ENCODE measurements at regions not wholly inside any gene's neighbourhood (a gene's known extent, or its start where the extent isn't known, plus 50 kb on each side); places are given as distances from the start of the nearest gene placed in this dataset.
"Not testable (repeated sequence)": the region's sequence is repeated elsewhere in the genome, so short reads cannot be mapped to it uniquely, and the experiment has no call there.

- Mint-ChIP-seq H3K9me3 (no peaks in the 10 kb centered on the region), H3K4me3 (no peak overlapping the region), H3K27me3 (no peaks in the 10 kb centered on the region), H3K4me1 (ENCODE audit: unreplicated experiment) (peaks cover 23% of the 10 kb centered on the region), H3K27ac (peak overlapping the region; percentile 66), H3K36me3 (no peaks in the 10 kb centered on the region)
- no peak for DNase-seq (ENCODE audit: extremely low spot score, unreplicated experiment)
- TF ChIP-seq, protein P1, sequence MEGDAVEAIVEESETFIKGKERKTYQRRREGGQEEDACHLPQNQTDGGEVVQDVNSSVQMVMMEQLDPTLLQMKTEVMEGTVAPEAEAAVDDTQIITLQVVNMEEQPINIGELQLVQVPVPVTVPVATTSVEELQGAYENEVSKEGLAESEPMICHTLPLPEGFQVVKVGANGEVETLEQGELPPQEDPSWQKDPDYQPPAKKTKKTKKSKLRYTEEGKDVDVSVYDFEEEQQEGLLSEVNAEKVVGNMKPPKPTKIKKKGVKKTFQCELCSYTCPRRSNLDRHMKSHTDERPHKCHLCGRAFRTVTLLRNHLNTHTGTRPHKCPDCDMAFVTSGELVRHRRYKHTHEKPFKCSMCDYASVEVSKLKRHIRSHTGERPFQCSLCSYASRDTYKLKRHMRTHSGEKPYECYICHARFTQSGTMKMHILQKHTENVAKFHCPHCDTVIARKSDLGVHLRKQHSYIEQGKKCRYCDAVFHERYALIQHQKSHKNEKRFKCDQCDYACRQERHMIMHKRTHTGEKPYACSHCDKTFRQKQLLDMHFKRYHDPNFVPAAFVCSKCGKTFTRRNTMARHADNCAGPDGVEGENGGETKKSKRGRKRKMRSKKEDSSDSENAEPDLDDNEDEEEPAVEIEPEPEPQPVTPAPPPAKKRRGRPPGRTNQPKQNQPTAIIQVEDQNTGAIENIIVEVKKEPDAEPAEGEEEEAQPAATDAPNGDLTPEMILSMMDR (conservative IDR thresholded peaks at IDR 0.05) = no peak
These were observed 123.9 kb downstream of the BRMS1L start for GRCh38 chr14:35949920-35950513.

DNA sequence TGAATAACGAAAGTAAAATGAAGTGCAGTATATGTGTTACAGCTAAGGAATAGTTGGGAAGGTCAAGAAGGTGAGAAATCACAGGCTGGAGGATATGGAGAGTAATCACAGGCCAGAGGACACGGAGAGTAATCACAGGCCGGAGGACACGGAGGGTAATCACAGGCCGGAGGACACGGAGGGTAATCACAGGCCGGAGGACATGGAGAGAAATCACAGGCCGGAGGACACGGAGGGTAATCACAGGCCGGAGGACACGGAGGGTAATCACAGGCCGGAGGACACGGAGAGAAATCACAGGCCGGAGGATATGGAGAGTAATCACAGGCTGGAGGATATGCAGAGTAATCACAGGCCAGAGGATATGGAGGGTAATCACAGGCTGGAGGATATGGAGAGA lies 121.8 kb downstream of the BRMS1L start:
- H3K9me3 Mint-ChIP-seq, H3K36me3 Mint-ChIP-seq: not testable (repeated sequence)

GRCh38 chr14:35944847-35945246 lies 118.7 kb downstream of the BRMS1L start:
- no peak for DNase-seq (ENCODE audit: extremely low spot score, unreplicated experiment)
- H3K4me1 Mint-ChIP-seq (ENCODE audit: unreplicated experiment) = peaks cover 3% of the 10 kb centered on the region
- TF ChIP-seq, protein P1 (conservative IDR thresholded peaks at IDR 0.05) = peak; percentile 44
- no peaks in the 10 kb centered on the region for H3K36me3 Mint-ChIP-seq
- no peak overlapping the region for H3K27ac Mint-ChIP-seq
- no peaks in the 10 kb centered on the region for H3K27me3 Mint-ChIP-seq
- H3K9me3 Mint-ChIP-seq = no peaks in the 10 kb centered on the region
- H3K4me3 Mint-ChIP-seq = no peak overlapping the region

More for the DNA sequence above, 121.8 kb downstream of the BRMS1L start:
- H3K27ac Mint-ChIP-seq; DNase-seq (ENCODE audit: extremely low spot score, unreplicated experiment); H3K27me3 Mint-ChIP-seq; H3K4me3 Mint-ChIP-seq: not testable (repeated sequence)
- peaks cover 23% of the 10 kb centered on the region for H3K4me1 Mint-ChIP-seq (ENCODE audit: unreplicated experiment)

GRCh38 chr14:35940291-35940690 lies 114.2 kb downstream of the BRMS1L start:
- TF ChIP-seq, protein P1 (conservative IDR thresholded peaks at IDR 0.05) = no peak
- Mint-ChIP-seq H3K9me3 (no peaks in the 10 kb centered on the region), H3K4me3 (no peak overlapping the region), H3K36me3 (no peaks in the 10 kb centered on the region), H3K27me3 (no peaks in the 10 kb centered on the region), H3K27ac (no peak overlapping the region), H3K4me1 (ENCODE audit: unreplicated experiment) (peaks cover 4% of the 10 kb centered on the region)
- no peak for DNase-seq (ENCODE audit: extremely low spot score, unreplicated experiment)

DNA sequence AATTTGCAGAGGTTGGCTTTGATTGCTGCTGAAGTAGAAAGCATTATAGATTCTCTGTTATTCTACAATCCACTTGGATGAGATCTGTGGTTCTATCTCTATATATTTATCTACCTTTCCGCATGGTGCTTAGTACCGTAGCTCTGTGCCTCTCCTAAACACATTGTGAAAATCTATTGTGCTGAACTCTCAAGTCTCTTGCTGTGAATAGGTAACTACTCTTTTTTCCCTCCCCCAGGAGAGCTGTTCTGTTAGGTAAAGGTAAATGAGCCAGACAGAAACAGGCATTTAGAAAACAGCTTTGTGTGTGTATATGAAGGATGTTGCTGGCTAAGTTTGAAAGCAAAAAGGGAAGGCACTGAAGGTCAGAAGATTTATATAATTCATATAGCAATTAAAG lies 112.6 kb downstream of the BRMS1L start:
- Mint-ChIP-seq H3K9me3 (no peaks in the 10 kb centered on the region), H3K36me3 (no peaks in the 10 kb centered on the region), H3K27ac (no peak overlapping the region)

DNA sequence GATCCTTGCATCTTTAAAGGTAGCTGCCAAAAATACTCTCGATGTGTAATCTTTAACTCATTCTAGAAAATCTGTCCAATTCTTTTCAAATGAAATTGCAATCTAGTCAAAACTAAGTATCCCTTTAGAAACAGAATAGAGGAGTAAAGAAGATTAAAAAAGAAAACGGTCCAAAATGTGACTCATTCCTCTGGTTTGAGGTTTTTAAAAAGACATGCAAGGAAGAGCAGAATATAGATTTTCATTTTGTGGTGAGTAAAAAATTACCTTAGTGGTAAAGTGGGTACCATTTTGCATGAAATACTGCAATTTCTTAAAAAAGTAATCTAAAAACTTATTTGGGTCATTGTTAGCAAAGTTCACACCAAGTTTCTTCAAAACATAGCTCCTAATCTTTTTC lies 108.4 kb downstream of the BRMS1L start:
- no peaks in the 10 kb centered on the region for H3K27me3 Mint-ChIP-seq
- peaks cover 4% of the 10 kb centered on the region for H3K4me1 Mint-ChIP-seq (ENCODE audit: unreplicated experiment)
- H3K4me3 Mint-ChIP-seq = no peak overlapping the region
- no peaks in the 10 kb centered on the region for H3K9me3 Mint-ChIP-seq
- TF ChIP-seq, protein P1 (conservative IDR thresholded peaks at IDR 0.05) = no peak
- no peaks in the 10 kb centered on the region for H3K36me3 Mint-ChIP-seq
- no peak overlapping the region for H3K27ac Mint-ChIP-seq
- no peak for DNase-seq (ENCODE audit: extremely low spot score, unreplicated experiment)

More for the DNA sequence above, 112.6 kb downstream of the BRMS1L start:
- Mint-ChIP-seq H3K4me1 (ENCODE audit: unreplicated experiment) (peaks cover 4% of the 10 kb centered on the region), H3K4me3 (no peak overlapping the region), H3K27me3 (no peaks in the 10 kb centered on the region)
- TF ChIP-seq, protein P1 (conservative IDR thresholded peaks at IDR 0.05) = no peak
- no peak for DNase-seq (ENCODE audit: extremely low spot score, unreplicated experiment)
